Renal cortical epithelial cell (primary cell): ENCODE measurements at regions not wholly inside any gene's neighbourhood (a gene's known extent, or its start where the extent isn't known, plus 50 kb on each side); places are given as distances from the start of the nearest gene placed in this dataset.
"Not testable (repeated sequence)": the region's sequence is repeated elsewhere in the genome, so short reads cannot be mapped to it uniquely, and the experiment has no call there.

Experiments used
- DNase-seq: peaks from one replicate; pipeline ENCODE4 v3.0.0-alpha.2; 2011; ENCODE audit warnings: low read depth

- DNase-seq, result no peak
These were observed 1213.7 kb upstream of the AUTS2 start for GRCh38 chr7:68384581-68384980.

DNA sequence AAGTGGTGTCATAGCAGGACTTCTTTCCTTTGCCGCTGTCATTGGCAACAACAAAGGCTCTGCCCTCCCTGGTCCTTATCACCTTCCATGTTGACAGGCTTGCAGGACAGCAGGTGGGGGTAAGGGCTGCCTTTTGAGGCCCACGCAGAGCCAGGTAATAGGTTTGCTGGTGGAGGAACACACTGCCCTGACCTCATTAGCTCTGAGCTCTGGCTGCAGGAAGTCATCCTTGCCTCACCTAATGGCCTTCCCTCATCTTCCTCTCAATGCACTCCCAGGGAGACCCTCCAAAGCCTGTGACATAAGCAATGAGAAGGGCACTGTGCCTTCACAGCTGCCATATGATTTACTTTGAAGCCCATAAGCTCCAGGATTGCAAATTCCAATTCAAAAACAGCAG, 1205.2 kb upstream of the AUTS2 start:
- no peak for DNase-seq

- DNase-seq, result no peak
These were observed 1204.1 kb upstream of the AUTS2 start for GRCh38 chr7:68394131-68394530.

GRCh38 chr7:68399991-68400590, 1198.2 kb upstream of the AUTS2 start:
- no peak for DNase-seq

DNA sequence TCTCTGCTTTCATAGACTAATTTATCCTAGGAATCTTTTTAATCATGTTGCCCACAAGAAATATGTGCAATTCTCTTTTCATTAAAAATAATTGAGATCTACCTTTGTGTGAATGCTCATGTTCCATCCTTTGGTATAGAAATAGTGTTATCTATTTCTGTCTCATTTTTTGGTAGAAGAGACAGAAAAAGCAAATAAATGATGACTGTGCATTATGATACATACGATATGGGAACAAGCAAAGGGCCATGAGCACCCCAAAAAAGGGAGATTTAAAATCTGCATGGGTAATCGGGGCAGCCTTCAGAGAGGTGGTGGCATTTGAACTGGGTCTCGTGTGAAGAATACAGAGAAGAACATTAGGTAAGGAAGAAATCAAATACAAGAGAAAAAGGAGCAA, 1197.5 kb upstream of the AUTS2 start:
- DNase-seq, result no peak

DNA sequence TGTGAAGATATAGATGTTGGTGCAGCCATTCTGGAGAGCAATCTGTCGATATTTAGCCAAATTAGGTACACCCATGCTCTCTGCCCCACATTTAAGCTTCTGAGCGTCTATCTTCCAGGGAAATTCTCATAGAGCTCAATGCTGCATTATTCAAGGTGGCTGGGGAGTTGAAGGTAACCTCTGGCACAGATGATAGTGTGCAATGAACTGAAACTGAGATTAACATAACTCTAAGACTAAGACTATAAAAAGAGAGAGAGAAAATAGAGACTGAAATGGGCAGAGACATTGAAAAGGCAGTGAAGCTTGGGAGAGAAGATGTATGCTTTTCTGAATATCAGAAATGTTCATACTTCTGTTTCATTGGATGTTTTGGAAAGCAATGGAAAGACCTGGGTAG, 1197.0 kb upstream of the AUTS2 start:
- DNase-seq, result no peak

GRCh38 chr7:68406480-68406879, 1191.8 kb upstream of the AUTS2 start:
- DNase-seq, result no peak

GRCh38 chr7:68407460-68407859, 1190.8 kb upstream of the AUTS2 start:
- no peak for DNase-seq

GRCh38 chr7:68408873-68409272, 1189.4 kb upstream of the AUTS2 start:
- no peak for DNase-seq

GRCh38 chr7:68409851-68410250, 1188.4 kb upstream of the AUTS2 start:
- no peak for DNase-seq

GRCh38 chr7:68410693-68411092, 1187.6 kb upstream of the AUTS2 start:
- not testable (repeated sequence) for DNase-seq

- no peak for DNase-seq
These were observed 1186.5 kb upstream of the AUTS2 start for GRCh38 chr7:68411742-68412141.

GRCh38 chr7:68414631-68415425, 1183.4 kb upstream of the AUTS2 start:
- DNase-seq, result no peak

DNA sequence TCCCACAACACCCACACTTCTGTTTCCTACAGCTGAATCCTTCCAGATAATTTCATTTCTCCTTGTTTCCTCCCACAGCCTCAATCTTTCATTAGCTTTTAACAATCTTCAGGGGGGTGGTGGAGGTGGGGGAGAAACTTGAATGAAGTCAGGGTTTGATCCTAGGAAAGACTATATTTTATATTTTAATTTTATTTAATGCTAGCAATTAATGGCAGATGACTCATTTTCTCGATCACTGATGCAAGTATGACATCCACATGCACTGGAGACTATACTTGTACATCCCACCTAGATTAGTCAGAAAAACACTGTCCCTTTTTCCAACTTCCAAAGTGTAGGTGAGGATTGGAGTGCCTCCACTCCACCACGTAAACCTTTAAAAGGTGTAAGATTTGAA, 1181.3 kb upstream of the AUTS2 start:
- no peak for DNase-seq

DNA sequence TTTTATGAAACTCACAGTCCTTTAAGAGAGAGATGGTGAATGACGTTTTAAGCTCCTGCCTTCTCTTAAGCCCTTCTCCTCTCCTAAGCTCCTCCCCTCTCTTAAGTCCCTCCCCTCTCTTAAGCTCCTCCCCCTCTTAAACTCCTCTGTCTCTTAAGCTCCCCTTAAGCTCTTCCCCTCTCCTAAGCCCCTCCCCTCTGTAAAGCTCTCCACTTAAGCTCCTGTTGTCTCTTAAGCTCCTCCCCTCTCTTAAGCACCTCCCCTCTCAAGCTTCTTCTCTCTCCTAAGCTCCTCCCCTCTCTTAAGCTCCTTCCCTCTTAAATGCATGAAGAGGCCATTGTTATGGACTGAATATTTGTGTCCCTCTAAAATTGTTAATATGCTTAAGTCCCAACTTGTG, 1180.6 kb upstream of the AUTS2 start:
- no peak for DNase-seq

GRCh38 chr7:68420342-68421192, 1177.7 kb upstream of the AUTS2 start:
- no peak for DNase-seq

DNA sequence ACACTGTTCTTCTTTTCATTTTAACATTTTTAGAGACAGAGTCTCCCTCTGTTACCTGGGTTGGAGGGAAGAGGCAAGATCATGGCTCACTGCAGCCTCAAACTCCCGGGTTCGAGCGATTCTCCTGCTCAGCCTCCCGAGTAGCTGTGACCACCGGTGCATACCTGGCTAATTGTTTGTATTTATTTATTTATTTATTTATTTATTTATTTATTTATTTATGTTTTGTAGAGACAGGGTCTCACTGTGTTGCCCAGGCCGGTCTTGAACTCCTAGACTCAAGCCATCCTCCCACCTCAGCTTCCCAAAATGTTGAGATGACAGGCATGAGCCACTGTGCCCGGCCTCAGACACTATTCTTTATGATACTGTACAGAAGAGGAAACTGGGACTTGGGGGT, 1176.6 kb upstream of the AUTS2 start:
- DNase-seq, result no peak

- no peak for DNase-seq
These were observed 1176.0 kb upstream of the AUTS2 start for GRCh38 chr7:68422281-68422680.

GRCh38 chr7:68423356-68423755, 1174.9 kb upstream of the AUTS2 start:
- DNase-seq, result no peak

DNA sequence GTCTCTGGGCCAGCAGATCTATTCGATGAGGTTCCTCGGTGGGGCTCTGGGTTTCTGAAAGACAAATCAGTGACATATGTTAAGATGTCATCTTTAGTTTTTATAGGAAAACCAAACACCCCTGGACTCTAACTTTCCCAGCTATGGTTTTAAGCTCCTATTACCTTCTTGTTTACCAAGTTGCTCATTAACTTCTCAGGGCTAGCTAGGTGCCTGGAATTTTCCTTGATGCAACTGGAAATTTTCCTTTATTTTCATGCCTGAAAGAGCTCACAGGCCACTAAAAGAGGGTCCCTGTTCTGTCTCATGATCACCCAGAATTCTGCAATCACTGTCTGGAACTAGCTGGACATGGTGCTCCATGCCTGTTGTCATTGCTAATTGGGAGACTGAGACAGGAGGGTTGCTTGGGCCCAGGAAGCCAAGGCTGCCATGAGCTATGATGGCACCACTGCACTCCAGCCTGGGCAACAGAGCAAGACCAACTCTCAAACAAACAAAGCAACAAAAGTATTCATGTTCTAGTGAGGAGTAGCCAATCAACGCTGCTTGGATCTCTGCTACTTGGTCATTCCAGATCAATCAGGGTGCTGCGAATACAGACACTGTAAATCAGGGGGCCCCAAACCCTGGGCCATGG, 1173.5 kb upstream of the AUTS2 start:
- peak; percentile 0 for DNase-seq

DNA sequence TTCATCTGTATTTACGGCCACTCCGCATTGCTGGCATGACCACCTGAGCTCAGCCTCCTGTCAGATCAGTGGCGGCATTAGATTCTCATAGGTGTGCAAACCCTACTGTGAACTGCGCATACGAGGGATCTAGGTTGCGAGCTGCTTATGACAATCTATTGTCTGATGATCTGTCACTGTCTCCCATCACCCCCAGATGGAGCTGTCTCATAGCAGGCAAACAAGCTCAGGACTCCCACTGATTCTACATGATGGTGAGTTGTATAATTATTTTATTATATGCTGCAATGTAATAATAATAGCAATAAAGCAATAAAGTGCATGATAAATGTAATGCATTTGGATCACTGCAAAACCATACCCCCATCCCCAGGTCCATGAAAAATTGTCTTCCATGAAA, 1172.9 kb upstream of the AUTS2 start:
- DNase-seq, result no peak

DNA sequence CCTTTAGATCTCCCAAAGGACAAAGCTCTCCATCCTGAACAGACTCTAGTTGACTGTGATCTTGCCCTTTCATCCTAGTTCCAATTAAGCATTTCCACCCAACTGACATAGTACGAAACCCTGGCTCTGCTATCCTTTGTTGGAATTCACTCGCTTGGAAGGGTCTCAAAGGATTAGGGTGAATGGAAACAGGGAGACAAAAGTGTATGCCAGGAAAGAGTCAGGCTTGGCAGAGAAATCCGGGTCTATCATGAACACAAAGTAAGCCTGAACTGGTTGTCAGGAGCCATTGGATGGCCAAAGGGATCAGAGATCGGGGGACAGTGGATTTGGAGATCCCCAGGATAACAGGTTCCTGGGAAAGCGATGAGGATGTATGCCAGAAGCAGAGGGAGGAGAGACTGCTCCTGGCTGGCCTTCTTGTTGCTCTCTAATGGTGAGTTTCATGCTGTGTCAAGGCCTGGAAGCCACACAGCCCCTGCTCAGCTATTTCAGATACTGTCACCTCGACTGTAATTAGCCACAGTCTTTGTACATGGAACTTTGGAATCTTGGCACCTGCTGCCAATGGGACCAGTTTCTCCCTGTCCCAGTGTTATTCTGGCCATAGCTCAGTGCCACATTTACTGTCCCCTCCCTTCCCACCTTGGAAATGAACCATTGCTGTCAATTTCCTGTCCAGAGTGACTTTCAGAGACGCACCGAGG, 1168.7 kb upstream of the AUTS2 start:
- DNase-seq, result no peak
